ENCODE measurements at regions not wholly inside any gene's neighbourhood (a gene's known extent, or its start where the extent isn't known, plus 50 kb on each side); places are given as distances from the start of the nearest gene placed in this dataset.

DNA sequence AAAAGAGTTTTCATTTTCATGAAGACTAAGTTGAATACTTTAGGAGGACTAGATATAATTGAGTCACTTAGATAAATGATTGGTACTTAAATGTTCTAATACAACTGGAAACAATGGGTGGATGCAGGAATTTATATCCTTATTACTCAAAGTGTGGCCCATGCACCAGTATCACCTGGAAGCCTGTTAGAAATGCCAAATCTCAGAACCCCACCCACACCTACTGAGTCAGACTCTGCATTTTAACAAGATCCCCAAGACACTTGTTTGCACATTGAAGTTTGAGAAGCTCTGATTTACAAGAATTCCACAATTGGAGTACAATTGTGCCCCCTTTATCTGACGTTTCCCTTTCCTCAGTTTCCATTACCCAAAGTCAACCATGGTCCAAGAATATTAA lies 239.0 kb downstream of the AUH start:
- no peak for ATAC-seq
- peaks cover 16% of the 10 kb centered on the region for H3K4me1 Mint-ChIP-seq
- peaks cover 15 to 21% of the 10 kb centered on the region in 2 donors for H3K9me3 Mint-ChIP-seq
- no peak overlapping the region for H3K4me3 Mint-ChIP-seq
- H3K27ac Mint-ChIP-seq, result no peak overlapping the region
- H3K27me3 Mint-ChIP-seq, result peaks cover 22% of the 10 kb centered on the region
- no peak for DNase-seq

DNA sequence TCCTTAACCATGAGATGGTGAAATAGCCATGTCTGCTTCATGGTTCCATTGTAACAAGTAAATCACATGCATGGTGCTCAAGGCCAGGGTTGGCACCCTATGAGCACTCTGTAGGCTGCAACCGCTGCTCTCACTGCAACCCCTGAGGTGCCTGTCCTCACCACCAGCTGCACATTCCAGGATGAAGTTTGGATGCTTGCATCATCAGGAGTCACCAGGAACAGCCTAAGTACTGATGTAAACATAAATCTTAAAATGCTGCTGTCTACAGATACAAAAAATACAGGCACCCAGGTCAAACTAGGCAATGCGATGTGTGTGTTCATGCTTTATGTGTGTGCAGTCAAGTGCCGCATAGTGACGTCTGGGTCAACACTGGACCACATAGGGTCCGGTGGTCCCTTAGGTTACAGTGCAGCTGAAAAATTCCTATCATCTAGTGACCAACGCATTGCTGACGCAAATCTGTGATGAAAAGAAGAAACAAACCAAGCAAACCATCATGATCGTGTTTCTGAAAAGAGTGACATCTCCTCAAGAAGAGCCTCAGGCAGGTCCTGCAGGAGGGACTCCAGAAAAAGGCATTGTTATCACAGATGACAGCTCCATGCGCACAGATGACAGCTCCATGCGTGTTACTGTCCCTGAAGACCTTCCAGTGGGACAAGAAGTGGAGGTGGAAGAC lies 234.8 kb downstream of the AUH start:
- no peaks in the 10 kb centered on the region for H3K27me3 Mint-ChIP-seq
- H3K9me3 Mint-ChIP-seq, result peaks cover 13 to 20% of the 10 kb centered on the region in 2 donors
- DNase-seq (no peak), ATAC-seq (no peak)
- no peak overlapping the region for H3K4me3 Mint-ChIP-seq
- H3K27ac Mint-ChIP-seq, result no peak overlapping the region
- H3K4me1 Mint-ChIP-seq, result peaks cover 31% of the 10 kb centered on the region

DNA sequence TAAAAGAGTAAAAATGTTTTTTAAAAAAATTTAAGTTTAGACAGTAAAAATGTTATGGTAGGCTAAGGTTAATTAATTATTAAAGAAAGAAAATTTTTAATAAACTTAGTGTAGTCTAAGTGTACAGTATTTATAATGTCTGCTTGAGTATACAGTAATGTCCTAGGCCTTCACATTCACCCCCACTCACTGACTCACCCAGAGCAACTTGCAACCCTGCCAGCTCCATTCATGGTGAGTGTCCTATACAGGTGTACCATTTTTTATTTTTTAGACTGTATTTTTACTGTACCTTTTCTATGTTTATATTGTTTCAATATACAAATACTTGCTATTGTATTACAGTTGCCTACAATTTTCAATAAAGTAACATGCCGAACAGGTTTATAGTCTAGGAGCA lies 234.1 kb downstream of the AUH start:
- Mint-ChIP-seq H3K4me3 (no peak overlapping the region), H3K27ac (no peak overlapping the region), H3K4me1 (peaks cover 35% of the 10 kb centered on the region), H3K9me3 (peaks cover 12 to 17% of the 10 kb centered on the region in 2 donors), H3K27me3 (no peaks in the 10 kb centered on the region)
- no peak for DNase-seq
- ATAC-seq, result no peak

DNA sequence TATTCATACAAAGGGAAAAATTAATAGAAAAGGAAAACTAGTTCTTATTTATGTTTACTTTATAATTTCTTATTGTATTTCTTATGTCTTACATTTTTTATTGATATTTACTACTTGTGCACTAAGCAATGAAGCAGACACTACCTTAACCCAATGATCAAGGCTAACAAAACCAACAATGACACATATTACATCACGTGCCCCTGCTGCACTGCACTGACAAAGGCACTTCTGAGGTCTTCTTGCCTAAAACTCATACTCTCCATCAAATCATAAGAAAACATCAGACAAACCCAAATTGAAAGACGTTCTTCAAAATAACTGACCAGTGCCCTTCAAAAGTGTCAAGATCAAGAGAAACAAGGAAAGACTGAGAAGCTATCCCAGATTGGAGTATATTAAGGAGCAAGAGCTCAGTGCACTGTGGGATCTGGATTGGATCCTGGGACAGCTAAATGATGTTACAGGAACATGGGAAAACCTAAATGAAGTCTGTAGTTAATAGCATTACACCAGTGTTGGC lies 230.9 kb downstream of the AUH start:
- peak overlapping the region; percentile 98 to 99 for H3K27ac Mint-ChIP-seq
- peaks cover 0 to 8% of the 10 kb centered on the region in 2 donors for H3K9me3 Mint-ChIP-seq
- ATAC-seq (no peak), DNase-seq (no peak)
- no peaks in the 10 kb centered on the region for H3K27me3 Mint-ChIP-seq
- peak overlapping the region; percentile 3 to 69 for H3K4me3 Mint-ChIP-seq
- peaks cover 28% of the 10 kb centered on the region for H3K4me1 Mint-ChIP-seq

DNA sequence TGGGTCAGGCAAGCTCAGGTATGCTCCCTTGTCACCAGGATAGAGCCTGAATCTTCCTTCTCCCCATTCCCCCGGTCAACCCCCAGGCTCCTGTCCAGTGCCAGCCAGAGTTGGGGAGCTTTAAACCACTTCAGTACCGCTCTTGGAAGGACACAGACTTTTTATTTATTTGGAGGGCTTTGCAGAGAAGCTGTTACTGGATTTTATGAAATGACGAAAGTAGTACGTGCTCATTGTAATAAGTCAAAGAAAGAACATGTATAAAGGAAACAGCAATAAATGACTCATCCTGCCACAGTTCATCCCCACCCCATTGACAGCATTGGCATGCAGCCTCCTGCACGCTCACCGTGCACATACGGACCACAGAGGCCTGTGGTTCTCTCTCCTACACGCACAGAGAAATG lies 230.3 kb downstream of the AUH start:
- Mint-ChIP-seq H3K27me3 (no peaks in the 10 kb centered on the region), H3K27ac (peak overlapping the region; percentile 98 to 99), H3K4me3 (peak overlapping the region; percentile 69 to 74), H3K4me1 (peaks cover 28% of the 10 kb centered on the region), H3K9me3 (peaks cover 0 to 10% of the 10 kb centered on the region in 2 donors)
- ATAC-seq (peak; percentile 100), DNase-seq (peak; percentile 72 to 92)

DNA sequence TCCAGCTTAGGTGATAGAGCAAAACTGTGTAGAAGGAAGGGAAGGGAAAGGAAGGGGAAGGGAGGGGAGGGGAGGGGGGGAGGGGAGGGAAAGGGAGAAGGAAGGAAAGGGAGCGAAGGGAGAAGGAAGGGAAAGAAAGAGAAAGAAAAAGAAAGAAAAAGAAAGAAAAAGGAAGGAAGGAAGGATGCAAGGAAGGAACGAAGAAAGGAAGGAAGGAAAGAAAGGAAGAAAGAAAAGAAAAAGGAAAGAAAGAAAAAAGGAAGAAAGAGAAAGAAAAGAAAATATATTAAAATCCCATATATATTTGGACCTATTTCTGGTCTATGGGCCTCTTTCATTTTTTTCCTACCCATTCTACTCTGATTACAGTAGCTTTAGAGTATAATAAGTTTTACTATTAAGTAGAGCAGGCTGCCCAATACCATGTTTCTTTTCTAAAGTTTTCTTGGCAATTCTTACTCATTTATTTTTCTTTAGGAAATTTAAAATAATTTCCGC lies 229.1 kb downstream of the AUH start:
- no peaks in the 10 kb centered on the region for H3K27me3 Mint-ChIP-seq
- H3K4me3 Mint-ChIP-seq, result no peak overlapping the region
- DNase-seq (no peak), ATAC-seq (no peak)
- peak overlapping the region; percentile 86 to 99 for H3K27ac Mint-ChIP-seq
- H3K9me3 Mint-ChIP-seq, result peaks cover 0 to 10% of the 10 kb centered on the region in 2 donors
- peaks cover 28% of the 10 kb centered on the region for H3K4me1 Mint-ChIP-seq

DNA sequence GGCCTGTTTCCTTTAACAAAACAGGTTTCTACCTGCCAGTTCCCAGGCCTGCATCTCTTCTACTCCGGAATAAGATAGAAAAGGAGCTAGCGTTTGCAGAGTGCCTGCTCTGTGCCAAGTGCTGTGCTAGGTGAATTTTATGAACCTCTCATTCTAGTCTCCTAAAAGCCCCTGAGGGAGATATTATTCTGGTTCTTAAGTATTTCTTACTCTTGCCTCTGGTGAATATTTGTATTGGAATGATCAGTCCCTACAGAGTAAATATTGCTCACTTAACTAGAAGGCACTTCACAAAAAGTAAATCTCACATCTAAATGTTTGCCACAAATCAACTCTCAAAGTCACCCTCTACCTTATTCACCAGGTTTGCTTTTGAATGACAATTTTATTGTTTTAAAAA lies 227.1 kb downstream of the AUH start:
- ATAC-seq, result no peak
- Mint-ChIP-seq H3K27me3 (no peaks in the 10 kb centered on the region), H3K4me1 (peaks cover 28% of the 10 kb centered on the region), H3K4me3 (no peak overlapping the region), H3K27ac (no peak overlapping the region), H3K9me3 (peaks cover 0 to 10% of the 10 kb centered on the region in 2 donors)
- no peak for DNase-seq

DNA sequence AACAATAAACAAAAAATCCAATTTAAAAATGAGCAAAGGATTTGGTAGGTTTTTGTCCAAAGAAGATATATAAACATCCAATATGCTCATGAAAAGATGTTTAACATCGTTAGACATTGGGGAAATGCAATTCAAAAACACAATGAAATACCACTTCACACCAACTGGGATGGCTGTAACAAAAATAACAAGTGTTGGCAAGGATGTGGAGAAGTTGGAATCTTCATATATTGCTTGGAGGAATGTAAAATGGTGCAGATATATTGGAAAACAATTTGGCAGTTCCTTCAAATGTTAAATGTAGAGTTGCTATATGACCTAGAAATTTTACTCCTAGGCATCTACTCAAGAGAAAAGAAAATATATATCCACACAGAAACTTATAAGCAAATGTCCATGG lies 224.3 kb downstream of the AUH start:
- DNase-seq, result no peak
- H3K27me3 Mint-ChIP-seq, result no peaks in the 10 kb centered on the region
- no peak for ATAC-seq
- H3K9me3 Mint-ChIP-seq, result peaks cover 0 to 10% of the 10 kb centered on the region in 2 donors
- no peak overlapping the region for H3K27ac Mint-ChIP-seq
- H3K4me3 Mint-ChIP-seq, result no peak overlapping the region
- H3K4me1 Mint-ChIP-seq, result peaks cover under 1% of the 10 kb centered on the region

DNA sequence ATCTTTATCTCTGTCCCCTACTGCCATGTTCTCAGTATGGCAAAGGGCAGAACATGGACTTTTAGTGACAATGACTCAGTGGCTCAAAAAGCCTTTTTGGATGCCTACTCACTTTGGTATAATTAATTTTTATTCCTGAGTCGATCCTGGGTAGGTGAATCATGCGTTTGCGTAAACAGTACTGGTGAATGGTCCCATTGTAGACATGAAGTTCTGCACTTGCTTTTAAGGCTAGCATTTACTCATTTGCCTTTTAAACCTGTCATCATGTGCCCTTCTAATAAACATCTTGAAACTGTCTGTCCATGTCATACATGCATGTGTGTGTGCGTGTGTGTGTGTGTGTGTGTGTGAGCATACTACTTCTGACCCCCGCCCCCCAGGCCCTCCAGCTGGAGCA lies 223.0 kb downstream of the AUH start:
- Mint-ChIP-seq H3K27me3 (no peaks in the 10 kb centered on the region), H3K9me3 (peaks cover 0 to 8% of the 10 kb centered on the region in 2 donors), H3K4me1 (no peaks in the 10 kb centered on the region), H3K27ac (peak overlapping the region; percentile 48 to 78), H3K4me3 (no peak overlapping the region)
- DNase-seq (no peak), ATAC-seq (no peak)

DNA sequence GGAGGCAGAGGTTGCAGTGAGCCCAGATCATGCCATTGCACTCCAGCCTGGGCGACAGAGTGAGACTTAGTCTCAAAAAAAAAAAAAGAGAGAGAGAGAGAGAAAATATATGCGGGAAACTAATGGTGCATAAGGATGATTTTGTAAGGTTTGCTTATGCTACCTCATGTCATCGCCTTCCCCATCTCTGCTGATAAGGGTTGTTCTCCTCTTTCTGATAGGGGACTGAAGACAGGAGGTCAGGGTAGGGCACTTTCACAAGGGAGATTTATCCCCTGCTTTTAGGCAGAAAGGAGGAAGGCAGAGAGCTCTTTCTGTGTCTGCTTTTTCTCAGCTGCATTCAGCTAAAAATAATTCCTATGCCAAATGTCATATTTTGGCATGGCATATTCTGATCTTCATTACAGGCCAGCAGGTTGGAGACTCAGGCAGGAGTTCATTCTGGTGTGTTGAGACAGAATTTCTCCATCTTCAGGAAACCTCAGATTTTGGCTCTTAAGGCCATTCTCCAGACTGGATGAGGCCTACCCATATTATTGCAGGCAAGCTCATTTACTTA lies 220.2 kb downstream of the AUH start:
- Mint-ChIP-seq H3K27ac (no peak overlapping the region), H3K4me3 (no peak overlapping the region), H3K27me3 (no peaks in the 10 kb centered on the region), H3K4me1 (peaks cover 16% of the 10 kb centered on the region), H3K9me3 (peaks cover 7 to 9% of the 10 kb centered on the region in 2 donors)
- no peak for ATAC-seq
- DNase-seq, result no peak

DNA sequence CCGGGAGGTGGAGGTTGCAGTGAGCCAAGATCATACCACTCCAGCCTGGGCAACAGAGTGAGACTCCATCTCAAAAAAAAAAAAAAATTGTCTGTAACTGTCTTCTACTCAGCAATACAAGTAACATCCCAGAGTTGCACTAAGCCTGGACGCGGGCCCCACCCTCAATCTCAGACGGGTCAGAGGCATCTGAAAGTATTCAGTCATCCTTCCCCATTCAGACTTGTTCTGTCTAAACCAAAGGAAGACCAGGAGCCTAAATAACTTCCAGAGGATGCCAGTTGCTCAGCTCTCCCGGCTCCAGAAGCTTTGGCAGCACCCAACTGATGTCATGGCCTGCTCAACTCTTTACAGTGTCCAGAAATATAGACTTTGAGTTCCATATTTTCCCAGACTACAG lies 218.6 kb downstream of the AUH start:
- peak overlapping the region in 1 of 2 donors; percentile 27 for H3K27ac Mint-ChIP-seq
- H3K4me3 Mint-ChIP-seq, result no peak overlapping the region
- peaks cover 7 to 12% of the 10 kb centered on the region in 2 donors for H3K9me3 Mint-ChIP-seq
- no peak for DNase-seq
- no peak for ATAC-seq
- H3K4me1 Mint-ChIP-seq, result peaks cover 33% of the 10 kb centered on the region
- no peaks in the 10 kb centered on the region for H3K27me3 Mint-ChIP-seq

DNA sequence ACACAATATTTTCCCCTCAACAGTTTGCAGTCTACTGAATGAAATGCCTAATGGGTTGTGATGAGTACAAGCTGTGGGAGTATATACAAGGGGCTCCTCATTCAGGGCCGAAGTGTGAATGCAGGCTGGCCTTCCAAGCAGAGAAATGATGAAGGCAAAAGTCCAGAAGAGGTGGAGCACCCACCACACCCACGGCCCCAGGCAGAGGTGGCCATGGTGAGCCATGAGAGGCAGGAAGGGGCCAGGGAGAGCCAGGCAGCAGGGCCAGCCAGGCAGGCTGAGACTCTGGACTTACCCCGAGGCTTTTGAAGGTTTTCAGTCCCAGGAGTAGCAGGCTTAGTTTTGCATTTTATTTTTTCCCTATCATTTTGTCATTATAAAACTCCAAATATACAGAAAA lies 218.1 kb downstream of the AUH start:
- ATAC-seq (no peak), DNase-seq (no peak)
- H3K4me3 Mint-ChIP-seq, result no peak overlapping the region
- H3K27ac Mint-ChIP-seq, result no peak overlapping the region
- peaks cover 38% of the 10 kb centered on the region for H3K4me1 Mint-ChIP-seq
- no peaks in the 10 kb centered on the region for H3K27me3 Mint-ChIP-seq
- H3K9me3 Mint-ChIP-seq, result peaks cover 7 to 13% of the 10 kb centered on the region in 2 donors

DNA sequence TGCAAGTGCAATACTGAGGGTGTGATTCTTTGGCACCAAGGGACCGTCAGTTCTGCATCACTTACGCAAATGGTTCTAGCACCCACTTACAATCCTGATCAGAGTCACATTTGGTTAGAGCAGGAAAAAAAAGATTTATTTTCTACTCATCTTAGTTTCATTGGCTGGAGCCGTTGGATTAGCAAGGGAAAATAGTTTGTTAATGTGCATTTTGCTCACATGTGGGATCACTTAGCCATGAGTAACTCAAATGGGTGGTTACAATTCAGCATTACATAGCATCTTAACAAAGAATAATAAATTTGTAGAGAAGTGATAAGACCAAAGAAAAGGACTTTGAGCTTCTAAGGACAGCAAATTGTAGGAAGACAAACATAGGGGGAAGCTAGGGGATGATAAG lies 216.9 kb downstream of the AUH start:
- Mint-ChIP-seq H3K27me3 (no peaks in the 10 kb centered on the region), H3K27ac (peak overlapping the region; percentile 71 to 84)

DNA sequence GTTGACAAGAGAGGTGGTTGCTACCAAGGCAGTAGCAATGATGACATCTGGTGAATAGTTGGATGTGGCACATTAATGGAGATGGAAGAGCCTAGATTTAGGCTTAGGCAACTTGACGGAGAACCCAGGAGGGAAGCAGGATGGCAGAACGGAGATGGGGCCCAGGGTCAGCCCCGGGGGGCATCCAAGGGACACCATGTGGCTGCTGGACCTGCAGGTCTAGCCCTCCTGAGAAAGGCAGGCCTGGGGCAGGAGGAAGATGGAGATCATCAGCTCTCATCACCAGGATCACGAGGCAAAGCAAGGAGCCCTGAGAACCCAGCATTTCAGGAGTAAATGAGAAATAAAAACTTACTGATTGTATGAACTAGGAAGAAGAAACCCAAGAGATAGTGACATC lies 216.2 kb downstream of the AUH start:
- H3K4me3 Mint-ChIP-seq, result peak overlapping the region in 1 of 2 donors; percentile 50
- DNase-seq (no peak), ATAC-seq (no peak)
- peaks cover 52% of the 10 kb centered on the region for H3K4me1 Mint-ChIP-seq
- H3K27ac Mint-ChIP-seq, result peak overlapping the region; percentile 71 to 84
- no peaks in the 10 kb centered on the region for H3K27me3 Mint-ChIP-seq
- H3K9me3 Mint-ChIP-seq, result peaks cover 14 to 17% of the 10 kb centered on the region in 2 donors

More for the DNA sequence above, 216.9 kb downstream of the AUH start:
- H3K4me3 Mint-ChIP-seq, result no peak overlapping the region
- ATAC-seq, result no peak
- DNase-seq, result no peak
- peaks cover 47% of the 10 kb centered on the region for H3K4me1 Mint-ChIP-seq
- H3K9me3 Mint-ChIP-seq, result peaks cover 14 to 17% of the 10 kb centered on the region in 2 donors

DNA sequence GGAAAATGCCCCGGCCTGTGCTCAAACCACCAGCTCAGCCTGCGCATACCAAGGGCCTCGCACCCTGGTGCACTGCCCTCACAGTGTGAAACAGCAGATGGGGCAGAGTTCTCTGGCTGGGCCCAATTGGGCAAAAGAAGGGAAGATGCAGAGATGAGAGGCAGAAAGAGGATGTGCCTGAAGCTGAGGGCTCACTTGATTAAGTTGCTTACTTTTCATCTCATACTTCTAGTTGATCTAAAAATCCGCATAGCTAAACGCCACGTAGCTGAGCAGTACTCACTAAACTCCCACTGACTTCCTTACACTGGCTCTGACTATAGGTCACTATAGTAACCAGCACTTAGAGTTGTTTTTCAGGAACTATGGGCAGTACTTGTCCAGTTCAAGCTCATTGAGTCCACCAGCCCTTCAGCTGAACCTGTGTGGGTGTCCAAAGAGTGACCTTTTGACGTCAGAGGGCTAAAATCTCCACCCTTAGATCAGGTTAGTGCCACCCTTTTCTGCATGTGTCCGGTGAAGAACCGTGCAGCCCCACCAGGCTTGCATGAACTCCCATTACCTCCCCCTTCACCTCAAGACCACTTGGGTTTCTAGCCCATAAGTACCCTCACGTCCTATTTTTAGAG lies 215.2 kb downstream of the AUH start:
- peaks cover 14 to 17% of the 10 kb centered on the region in 2 donors for H3K9me3 Mint-ChIP-seq
- DNase-seq (no peak), ATAC-seq (no peak)
- no peaks in the 10 kb centered on the region for H3K27me3 Mint-ChIP-seq
- H3K4me1 Mint-ChIP-seq, result peaks cover 61% of the 10 kb centered on the region
- peak overlapping the region; percentile 59 to 72 for H3K4me3 Mint-ChIP-seq
- H3K27ac Mint-ChIP-seq, result peak overlapping the region; percentile 94 to 98

Measured in stimulated activated naive CD8-positive, alpha-beta T cell treated with anti-CD3 and anti-CD28 coated beads, Interleukin-15, amount 100 ng/mL, for 72 hours (primary cell).